ENCODE measurements at regions not wholly inside any gene's neighbourhood (a gene's known extent, or its start where the extent isn't known, plus 50 kb on each side); places are given as distances from the start of the nearest gene placed in this dataset.
"Not testable (repeated sequence)": the region's sequence is repeated elsewhere in the genome, so short reads cannot be mapped to it uniquely, and the experiment has no call there.

DNA sequence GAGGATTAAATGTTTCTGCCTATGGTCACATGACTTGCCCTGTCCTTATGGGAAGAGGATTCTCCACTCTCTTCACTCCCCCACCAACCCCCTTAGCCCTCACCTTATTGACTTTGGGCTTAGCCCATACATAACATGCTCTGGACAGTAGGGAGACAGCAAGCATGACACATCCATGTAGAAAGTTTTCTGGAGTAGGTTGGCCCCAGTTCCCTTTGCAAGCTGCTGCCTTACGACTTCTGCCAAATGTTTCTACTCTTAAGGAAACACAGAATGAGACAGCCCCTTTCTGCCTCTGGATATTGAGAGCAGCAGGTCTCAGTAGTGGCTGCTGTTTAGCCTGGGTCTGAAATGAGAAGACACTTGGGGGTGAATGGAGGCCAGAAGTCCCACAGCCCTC, 282.2 kb downstream of the MAP2K6 start:
- H3K36me3 ChIP-seq: no peaks in the 10 kb centered on the region
- TF ChIP-seq CTCF (IDR thresholded peaks at IDR 0.05 in 8 of 11, conservative IDR thresholded peaks at IDR 0.05 in 3 of 11) (no peak), POLR2AphosphoS5 (IDR thresholded peaks at IDR 0.05) (no peak), POLR2A (IDR thresholded peaks at IDR 0.05) (no peak)
- intact Hi-C loops (cut with DNase I; ENCODE audit: low total_unique reads): no loop called here
- H3K27me3 ChIP-seq (replicated peaks in 1 of 7): no peaks in the 10 kb centered on the region
- H3K4me3 ChIP-seq: no peak overlapping the region
- 63 to 100% (median 87%) methylated on average over 1 of the region's 1 CpG for WGBS, 5 donors
- H3K9me3 ChIP-seq: peaks cover 0 to 40% (median 33%) of the 10 kb centered on the region in 8 donors
- H3K27ac ChIP-seq: no peak overlapping the region
- no peak for DNase-seq
- H3K4me1 ChIP-seq: no peaks in the 10 kb centered on the region

- H3K27ac ChIP-seq; H3K27me3 ChIP-seq (replicated peaks in 1 of 7); H3K4me3 ChIP-seq; intact Hi-C loops (cut with DNase I; ENCODE audit: low total_unique reads); H3K4me1 ChIP-seq; H3K36me3 ChIP-seq; DNase-seq: not testable (repeated sequence)
- peaks cover 0 to 40% (median 33%) of the 10 kb centered on the region in 8 donors for H3K9me3 ChIP-seq
Observed at GRCh38 chr17:69698352-69698751, 283.9 kb downstream of the MAP2K6 start.

- WGBS, 5 donors: 84 to 93% (median 90%) methylated on average over 1 of the region's 1 CpG
- Histone ChIP-seq H3K36me3 (no peaks in the 10 kb centered on the region), H3K4me3 (no peak overlapping the region), H3K27ac (no peak overlapping the region), H3K27me3 (replicated peaks in 1 of 7) (peaks cover 0 to 6% (median 0%) of the 10 kb centered on the region in 7 donors), H3K4me1 (no peaks in the 10 kb centered on the region), H3K9me3 (peaks cover 0 to 37% (median 32%) of the 10 kb centered on the region in 8 donors)
- TF ChIP-seq POLR2AphosphoS5 (IDR thresholded peaks at IDR 0.05): no peak
- TF ChIP-seq CTCF (IDR thresholded peaks at IDR 0.05 in 8 of 11, conservative IDR thresholded peaks at IDR 0.05 in 3 of 11): no peak
- TF ChIP-seq POLR2A (IDR thresholded peaks at IDR 0.05): no peak
- intact Hi-C loops (cut with DNase I; ENCODE audit: low total_unique reads): no loop called here
- DNase-seq: no peak
Observed at GRCh38 chr17:69702078-69702477, 287.6 kb downstream of the MAP2K6 start.

GRCh38 chr17:69703751-69704150, 289.3 kb downstream of the MAP2K6 start:
- no peaks in the 10 kb centered on the region for H3K36me3 ChIP-seq
- peaks cover 0 to 21% (median 18%) of the 10 kb centered on the region in 8 donors for H3K9me3 ChIP-seq
- no peak for DNase-seq
- peaks cover 0 to 6% (median 0%) of the 10 kb centered on the region in 7 donors for H3K27me3 ChIP-seq (replicated peaks in 1 of 7)
- 22 to 50% (median 37%) methylated on average over 1 of the region's 1 CpG for WGBS, 5 donors
- H3K4me3 ChIP-seq: no peak overlapping the region
- no peak for TF ChIP-seq POLR2A (IDR thresholded peaks at IDR 0.05)
- TF ChIP-seq CTCF (IDR thresholded peaks at IDR 0.05 in 8 of 11, conservative IDR thresholded peaks at IDR 0.05 in 3 of 11): no peak
- no peak for TF ChIP-seq POLR2AphosphoS5 (IDR thresholded peaks at IDR 0.05)
- no peak overlapping the region for H3K27ac ChIP-seq
- intact Hi-C loops (cut with DNase I; ENCODE audit: low total_unique reads): no loop called here
- H3K4me1 ChIP-seq: no peaks in the 10 kb centered on the region

GRCh38 chr17:69704935-69705334, 290.4 kb downstream of the MAP2K6 start:
- H3K9me3 ChIP-seq: peaks cover 0 to 9% (median 6%) of the 10 kb centered on the region in 8 donors
- peaks cover 0 to 6% (median 0%) of the 10 kb centered on the region in 7 donors for H3K27me3 ChIP-seq (replicated peaks in 1 of 7)
- H3K4me1 ChIP-seq: no peaks in the 10 kb centered on the region
- TF ChIP-seq POLR2A (IDR thresholded peaks at IDR 0.05): no peak
- no peak for TF ChIP-seq POLR2AphosphoS5 (IDR thresholded peaks at IDR 0.05)
- no peak for TF ChIP-seq CTCF (IDR thresholded peaks at IDR 0.05 in 8 of 11, conservative IDR thresholded peaks at IDR 0.05 in 3 of 11)
- intact Hi-C loops (cut with DNase I; ENCODE audit: low total_unique reads): no loop called here
- no peak overlapping the region for H3K27ac ChIP-seq
- WGBS, 5 donors: 59 to 83% (median 70%) methylated on average over 1 of the region's 1 CpG
- H3K36me3 ChIP-seq: no peaks in the 10 kb centered on the region
- DNase-seq: no peak
- no peak overlapping the region for H3K4me3 ChIP-seq
